ENCODE measurements at regions not wholly inside any gene's neighbourhood (a gene's known extent, or its start where the extent isn't known, plus 50 kb on each side); places are given as distances from the start of the nearest gene placed in this dataset.

DNA sequence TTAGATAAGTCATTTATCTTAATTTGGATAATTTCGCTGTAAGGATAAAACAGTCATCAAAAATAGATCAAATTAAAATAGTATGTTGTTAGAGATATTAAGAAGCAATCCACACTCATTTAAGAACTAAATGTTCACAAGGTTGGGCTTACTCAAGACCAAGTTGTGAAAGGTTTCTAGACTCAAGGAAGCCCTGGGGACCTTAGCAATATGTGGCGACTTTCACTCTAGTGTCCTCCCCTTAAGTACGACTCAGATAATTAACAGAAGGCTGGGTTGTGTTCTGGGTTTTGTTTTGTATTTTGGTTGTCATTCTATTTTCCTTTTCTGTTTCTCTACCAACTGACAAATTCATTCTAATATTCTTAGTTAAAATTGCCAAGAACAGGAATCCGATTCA, 1008.0 kb downstream of the PCDH9 start:
- no peak for TF ChIP-seq GATA2 (IDR thresholded peaks at IDR 0.05; ENCODE audit: low read depth, low read length)
- TF ChIP-seq GATA3 (IDR thresholded peaks at IDR 0.05; ENCODE audit: low read depth, low read length), result no peak
